HG03571 (cell line): ENCODE measurements at regions not wholly inside any gene's neighbourhood (a gene's known extent, or its start where the extent isn't known, plus 50 kb on each side); places are given as distances from the start of the nearest gene placed in this dataset.
A peak's percentile ranks its signal among the peaks of the same experiment; 100 is the strongest.

ENCODE experiments used
- ATAC-seq: cut with Tn5 transposase; IDR thresholded peaks from one replicate; pipeline ENCODE4 v1.9.1; 2021; ENCODE audit not compliant: unreplicated experiment

DNA sequence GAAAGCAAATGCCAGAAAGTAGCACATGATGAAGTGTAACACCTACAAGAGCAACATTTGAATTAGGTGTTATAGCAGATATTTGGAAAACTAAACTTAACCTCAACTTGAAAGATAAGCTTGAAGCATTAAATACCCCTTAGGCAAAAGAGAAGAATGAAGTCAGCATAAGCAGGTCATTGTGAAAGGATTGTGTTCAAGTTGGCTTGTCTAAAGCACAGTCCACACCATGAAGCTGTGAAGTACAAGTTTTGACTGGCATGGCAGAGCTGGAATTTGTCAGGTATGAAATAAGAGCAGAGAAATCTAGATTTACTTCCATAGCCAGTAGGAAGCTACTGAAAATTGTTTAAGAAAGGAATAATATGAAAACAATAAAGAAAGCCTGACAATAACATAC, 480.3 kb upstream of the POT1 start:
- no peak for ATAC-seq

DNA sequence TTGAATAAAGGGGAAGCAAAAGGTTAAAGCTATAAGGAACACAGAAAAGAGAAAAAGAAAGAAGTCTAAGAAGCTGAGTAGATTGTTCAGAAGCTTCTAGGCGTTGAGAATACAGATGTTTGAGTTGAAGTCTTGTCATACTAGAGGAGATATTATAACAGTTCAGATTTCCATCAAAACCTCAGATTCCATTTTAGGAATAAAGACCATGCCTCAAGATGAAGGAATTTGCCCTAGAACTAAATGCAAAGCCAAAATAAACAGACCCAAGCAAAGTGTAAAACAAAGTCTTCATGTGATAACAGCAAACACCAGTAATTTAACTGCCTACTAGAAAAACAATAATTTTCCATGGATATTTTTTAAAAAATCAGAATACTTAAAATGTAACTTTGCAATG, 476.5 kb upstream of the POT1 start:
- ATAC-seq = no peak

- no peak for ATAC-seq
These were observed 469.8 kb upstream of the POT1 start for GRCh38 chr7:125399408-125399807.

DNA sequence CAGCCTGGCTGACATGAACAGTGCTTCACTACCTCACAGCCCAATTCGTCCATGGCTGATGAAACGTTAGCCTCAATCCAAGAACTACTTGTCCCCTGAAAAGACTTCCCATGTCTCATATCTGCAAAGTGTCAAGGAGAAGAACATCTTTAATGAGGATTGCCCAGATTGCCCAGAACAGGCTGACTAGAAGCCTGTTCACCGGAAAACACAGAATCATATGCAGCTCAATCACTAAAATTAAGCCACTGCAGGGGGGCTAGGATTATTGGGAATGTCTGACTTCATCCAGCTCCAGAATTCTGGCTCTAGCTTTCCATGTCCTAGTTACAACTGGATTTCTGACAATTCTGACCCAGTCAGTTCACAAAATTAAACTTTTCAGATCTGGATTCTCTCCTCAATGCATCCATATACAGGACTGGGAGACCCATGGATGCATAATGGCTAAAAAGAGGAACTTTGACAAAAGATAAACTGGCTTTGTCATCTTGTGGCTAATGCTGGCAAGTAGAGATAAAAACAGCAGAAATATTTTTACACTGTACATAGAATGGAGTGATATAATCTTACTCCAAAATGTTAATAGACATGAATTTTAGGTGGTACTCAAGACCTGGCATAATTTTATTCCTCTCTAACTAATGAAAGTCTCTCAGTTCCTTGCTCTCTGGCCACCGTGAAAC, 467.0 kb upstream of the POT1 start:
- ATAC-seq = no peak

DNA sequence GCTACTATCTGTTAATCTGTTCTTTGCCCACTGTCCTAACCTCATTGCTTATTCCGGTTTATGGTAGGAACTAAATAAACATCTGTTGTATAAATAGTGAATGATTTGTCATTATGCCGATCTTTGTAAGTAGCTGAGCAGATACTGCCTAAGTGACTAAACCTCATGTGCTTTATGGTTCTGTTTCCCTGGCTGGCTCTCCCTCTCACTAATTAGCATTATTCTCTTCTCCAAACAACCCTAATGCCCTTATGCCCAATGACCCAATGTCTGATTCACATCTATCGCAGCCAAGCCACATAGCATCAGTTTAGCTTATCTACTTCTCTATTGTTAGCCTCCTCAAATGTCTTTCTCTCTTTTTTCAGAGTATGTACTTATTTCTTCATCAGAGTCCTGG, 462.3 kb upstream of the POT1 start:
- no peak for ATAC-seq

DNA sequence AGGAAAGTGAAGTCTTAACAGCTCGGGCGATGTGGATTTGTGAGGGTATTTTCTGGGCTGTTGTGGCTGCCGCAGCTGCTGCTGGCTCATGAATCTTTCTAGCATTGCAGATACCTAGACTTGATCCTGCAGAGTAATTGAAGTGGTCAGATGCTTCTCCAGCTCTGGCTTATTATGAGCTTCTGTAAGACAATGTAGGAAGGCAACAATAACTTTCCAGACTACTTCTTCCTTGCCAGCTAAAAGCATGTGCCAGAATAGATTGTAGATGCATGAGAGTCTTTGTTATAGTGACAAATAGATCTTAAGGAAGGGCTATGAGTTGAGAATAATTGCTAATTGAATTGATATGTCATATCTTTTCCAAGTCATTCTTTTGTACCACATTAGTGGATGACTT, 461.4 kb upstream of the POT1 start:
- ATAC-seq = no peak

GRCh38 chr7:125386211-125386610, 456.6 kb upstream of the POT1 start:
- ATAC-seq = no peak

- no peak for ATAC-seq
These were observed 453.7 kb upstream of the POT1 start for GRCh38 chr7:125383324-125383723.

GRCh38 chr7:125382401-125382800, 452.8 kb upstream of the POT1 start:
- ATAC-seq = no peak

DNA sequence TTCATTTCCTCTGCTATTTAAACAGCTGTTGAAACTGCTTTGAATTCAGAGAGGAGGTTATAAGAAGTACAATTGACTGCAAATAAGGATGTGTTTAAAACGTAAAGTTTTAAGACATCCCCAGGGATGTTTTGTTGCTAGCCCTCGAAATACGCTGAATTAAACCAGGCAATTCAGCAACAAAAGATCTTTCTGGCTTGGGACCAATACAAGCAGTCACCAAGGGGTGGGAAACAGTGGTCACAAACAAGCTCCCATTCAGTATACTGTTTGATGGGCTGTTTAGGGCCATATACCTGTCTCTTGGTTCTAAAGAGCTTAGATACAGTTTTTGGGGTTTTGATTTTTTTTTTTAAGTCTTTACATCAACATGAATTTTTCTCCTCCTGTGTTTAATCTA, 446.3 kb upstream of the POT1 start:
- ATAC-seq = no peak

GRCh38 chr7:125370502-125370901, 440.9 kb upstream of the POT1 start:
- ATAC-seq = no peak

GRCh38 chr7:125363873-125364272, 434.2 kb upstream of the POT1 start:
- ATAC-seq = no peak

DNA sequence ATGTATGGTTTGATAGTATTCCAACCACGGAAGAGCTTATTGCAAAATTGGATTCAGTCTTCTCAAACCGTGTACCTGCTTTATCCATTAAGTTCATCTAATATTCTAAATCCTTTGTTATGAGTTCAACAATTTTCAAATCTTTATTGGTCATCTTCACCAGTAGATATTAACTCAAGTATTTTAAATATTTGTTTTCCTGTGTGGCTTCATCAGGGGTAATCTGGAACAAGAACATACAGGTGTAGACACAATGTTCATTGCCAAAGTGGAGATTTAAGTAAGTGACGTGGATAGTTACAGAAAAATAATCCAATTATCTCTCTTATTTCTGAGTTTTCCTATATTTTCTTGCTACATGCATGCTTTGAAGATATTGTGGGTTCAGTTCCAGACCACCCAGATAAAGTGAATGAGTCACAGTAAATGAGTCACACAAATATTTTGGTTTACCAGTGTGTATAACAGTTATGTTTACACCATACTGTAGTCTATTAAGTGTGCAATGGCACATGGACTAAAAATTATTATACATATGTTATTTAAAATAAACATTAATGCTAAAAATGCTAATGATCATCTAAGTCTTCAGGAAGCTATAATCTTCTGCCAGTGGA, 429.0 kb upstream of the POT1 start:
- ATAC-seq = no peak

DNA sequence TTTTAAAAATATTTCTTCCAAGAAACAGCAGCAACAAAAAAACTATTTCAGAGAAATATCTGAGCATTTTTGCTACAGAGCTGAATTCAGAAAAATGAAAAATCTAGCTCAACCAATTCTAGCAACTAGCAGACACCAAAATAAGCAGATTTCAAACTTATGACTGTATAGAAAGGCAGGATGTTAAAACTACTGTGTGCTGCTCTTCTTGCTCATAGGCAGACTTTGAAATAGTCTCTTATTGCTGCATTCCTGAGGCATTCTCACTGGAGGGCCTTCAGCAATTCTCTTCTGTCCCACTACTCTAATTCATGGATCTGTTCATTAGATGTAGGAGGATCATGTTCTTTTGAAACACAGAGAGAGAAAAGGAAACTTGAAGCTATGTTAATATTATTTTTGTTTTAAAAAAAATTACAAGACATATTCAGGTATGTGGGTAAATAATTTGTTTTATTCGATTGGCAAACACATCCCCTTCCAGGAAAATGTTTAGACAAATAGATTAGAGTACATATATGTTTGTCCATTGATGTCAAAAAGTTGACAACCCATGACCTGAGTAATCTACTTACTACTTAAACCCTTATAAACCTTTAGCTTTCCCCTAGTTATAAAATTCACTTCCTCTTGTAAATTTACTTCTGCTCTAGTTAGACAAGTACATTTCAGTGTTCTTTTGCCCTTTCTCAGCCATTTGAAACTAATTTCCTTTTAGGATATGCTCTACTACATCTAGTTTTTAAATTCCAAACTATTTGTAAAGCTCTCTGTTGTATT, 428.2 kb upstream of the POT1 start:
- ATAC-seq = no peak

DNA sequence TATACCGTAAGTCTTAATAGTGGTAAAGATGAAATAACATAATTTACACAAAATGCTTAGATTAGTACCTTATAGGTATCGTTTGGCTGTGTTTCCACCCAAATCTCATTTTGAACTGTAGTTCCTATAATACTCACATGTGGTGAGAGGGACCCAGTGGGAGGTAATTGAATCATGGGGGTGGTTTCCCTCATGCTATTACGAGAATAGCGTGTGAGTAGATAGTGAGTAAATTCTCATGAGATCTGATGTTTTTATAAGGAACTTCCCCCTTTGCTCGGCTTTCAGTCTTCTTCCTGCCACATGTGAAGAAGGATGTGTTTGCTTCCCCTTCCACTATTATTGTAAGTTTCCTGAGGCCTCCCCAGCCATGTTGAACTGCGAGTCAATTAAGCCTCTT, 426.3 kb upstream of the POT1 start:
- ATAC-seq = peak; percentile 68

DNA sequence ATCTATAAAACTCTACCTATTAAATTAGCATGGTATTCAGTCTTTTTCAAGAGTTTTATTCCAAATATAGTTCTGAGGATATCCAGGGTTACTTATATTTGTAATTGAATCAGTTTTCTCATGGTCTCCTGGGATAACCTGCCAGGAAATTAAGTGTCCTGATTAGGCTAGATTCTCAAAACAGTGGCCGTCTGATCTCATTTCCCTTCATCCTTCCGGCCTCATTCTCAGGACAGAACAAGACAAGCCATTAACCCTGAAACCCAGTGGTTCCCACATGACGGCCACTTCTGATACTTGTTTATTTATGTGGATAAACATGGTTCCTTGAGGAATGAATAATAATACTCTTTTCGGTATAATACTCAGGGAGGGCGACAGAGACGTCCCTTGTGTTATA, 417.6 kb upstream of the POT1 start:
- ATAC-seq = no peak

- no peak for ATAC-seq
These were observed 408.5 kb upstream of the POT1 start for GRCh38 chr7:125338110-125338509.

GRCh38 chr7:125336326-125336725, 406.7 kb upstream of the POT1 start:
- ATAC-seq = no peak

DNA sequence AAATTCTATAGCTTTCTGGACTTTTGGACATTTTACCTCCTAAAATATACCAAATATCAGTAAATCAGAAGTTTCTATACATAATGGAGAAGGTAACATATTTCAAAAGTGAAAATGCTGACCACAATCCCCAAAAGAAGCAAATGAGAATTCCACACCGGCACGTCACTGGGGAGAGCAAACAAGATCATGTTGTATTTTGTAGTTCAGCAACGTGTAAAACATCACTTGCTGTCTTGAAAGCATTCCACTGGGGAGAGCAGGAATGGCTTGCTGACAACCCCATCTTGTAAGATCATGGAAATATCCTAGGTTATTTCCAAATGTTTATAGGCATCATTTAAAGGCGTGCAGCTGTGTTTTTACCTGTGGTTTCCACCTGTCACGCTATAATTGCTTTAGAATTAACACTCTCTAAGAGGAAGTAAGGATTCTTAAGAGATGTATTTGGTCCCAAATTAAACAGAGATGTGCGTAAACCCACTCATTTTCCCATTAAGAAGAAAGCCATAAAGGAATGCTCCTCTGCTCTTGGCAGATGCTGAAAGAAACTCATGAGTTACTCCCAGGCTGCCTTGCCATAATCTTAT, 397.1 kb upstream of the POT1 start:
- ATAC-seq = no peak

DNA sequence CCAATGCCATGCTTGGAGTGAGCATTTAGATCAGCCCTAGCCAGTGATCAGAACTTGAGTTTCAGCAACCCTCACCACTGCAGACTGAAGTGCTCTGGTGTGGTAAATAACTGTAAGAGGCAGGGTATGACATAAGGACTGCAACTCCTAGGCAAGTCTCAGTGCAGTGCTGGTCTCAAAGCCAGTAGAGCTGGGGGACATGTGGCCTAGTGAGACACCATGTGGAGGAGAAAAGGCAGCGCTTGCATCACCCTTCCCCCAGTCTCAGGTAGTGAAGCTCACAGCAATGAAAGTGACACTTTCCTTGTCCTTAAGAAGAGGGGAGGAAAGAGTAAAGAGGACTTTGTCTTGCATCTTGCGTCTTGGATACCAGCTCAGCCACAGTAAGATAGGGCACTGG, 386.8 kb upstream of the POT1 start:
- ATAC-seq = no peak

DNA sequence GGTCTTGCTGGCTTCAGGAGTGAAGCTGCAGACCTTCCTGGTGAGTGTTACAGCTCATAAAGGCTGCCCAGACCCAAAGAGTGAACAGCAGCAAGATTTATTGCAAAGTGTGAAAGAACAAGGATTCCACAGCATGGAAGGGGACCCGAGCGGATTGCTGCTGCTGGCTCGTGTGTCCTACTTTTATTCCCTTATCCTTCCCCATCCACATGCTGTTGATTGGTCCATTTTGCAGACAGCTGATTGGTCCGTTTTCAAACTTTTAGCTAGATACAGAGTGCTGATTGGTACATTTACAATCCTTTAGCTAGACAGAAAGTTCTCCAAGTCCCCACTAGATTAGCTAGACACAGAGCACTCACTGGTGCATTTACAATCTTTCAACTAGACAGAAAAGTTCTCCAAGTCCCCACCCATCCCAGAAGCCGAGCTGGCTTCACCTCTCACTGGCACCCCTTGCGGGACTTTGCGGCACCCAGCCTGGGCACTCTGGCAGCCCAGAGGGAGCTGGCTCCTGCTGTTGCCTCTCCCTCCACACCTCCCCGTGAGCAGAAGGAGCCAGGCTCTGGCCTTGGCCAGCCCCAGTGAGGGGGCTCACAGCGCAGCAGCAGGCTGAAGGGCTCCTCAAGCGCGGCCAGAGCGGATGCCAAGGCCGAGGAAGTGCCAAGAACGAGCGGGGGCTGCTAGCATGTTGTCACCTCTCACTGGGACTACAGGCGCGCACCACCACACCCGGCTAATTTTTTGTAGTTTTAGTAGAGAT, 369.6 kb upstream of the POT1 start:
- no peak for ATAC-seq
